A673 (cell line): ENCODE measurements at regions not wholly inside any gene's neighbourhood (a gene's known extent, or its start where the extent isn't known, plus 50 kb on each side); places are given as distances from the start of the nearest gene placed in this dataset.

Experiments used
- EZH2 ChIP-seq: fragments of 200-600 bp; sonication (generic); IDR thresholded peaks from 2 replicates; pipeline ENCODE4 v1.6.1; 2017; ENCODE audit warnings: borderline replicate concordance, low read depth, mild to moderate bottlenecking, mixed read lengths, antibody characterized with exemption, low read length; ENCODE audit not compliant: poor library complexity, severe bottlenecking
- TF ChIP-seq, protein P1 (sequence below): fragments of 300-800, 200-600 bp; sonication (generic); conservative IDR thresholded peaks from 2 replicates; pipeline ENCODE4 v1.5.1; 2017; ENCODE audit warnings: low read depth, mild to moderate bottlenecking, antibody characterized with exemption, low read length, moderate library complexity, mixed read lengths

DNA sequence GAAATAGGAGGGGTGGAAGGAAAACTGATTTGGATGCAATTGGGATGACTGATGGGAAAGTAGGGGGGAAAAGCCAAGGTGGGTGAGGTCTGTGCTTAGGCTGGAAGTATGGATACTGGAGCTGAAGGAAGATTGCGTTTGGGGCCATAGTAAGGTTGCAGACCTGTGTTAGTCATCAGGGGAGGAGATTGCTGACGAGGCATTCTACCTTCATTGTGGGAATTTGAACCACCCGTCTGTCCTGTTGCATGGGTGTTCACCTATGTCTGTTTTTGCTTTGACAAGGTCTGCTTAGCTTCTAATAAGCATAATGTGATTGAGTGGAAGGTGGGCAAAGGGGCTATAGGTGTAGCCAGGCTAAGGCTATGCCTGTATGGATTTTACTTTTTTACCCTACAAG lies 323.8 kb downstream of the BLID start:
- TF ChIP-seq, protein P1, sequence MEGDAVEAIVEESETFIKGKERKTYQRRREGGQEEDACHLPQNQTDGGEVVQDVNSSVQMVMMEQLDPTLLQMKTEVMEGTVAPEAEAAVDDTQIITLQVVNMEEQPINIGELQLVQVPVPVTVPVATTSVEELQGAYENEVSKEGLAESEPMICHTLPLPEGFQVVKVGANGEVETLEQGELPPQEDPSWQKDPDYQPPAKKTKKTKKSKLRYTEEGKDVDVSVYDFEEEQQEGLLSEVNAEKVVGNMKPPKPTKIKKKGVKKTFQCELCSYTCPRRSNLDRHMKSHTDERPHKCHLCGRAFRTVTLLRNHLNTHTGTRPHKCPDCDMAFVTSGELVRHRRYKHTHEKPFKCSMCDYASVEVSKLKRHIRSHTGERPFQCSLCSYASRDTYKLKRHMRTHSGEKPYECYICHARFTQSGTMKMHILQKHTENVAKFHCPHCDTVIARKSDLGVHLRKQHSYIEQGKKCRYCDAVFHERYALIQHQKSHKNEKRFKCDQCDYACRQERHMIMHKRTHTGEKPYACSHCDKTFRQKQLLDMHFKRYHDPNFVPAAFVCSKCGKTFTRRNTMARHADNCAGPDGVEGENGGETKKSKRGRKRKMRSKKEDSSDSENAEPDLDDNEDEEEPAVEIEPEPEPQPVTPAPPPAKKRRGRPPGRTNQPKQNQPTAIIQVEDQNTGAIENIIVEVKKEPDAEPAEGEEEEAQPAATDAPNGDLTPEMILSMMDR = no peak
- TF ChIP-seq EZH2 = no peak
